ENCODE measurements at regions not wholly inside any gene's neighbourhood (a gene's known extent, or its start where the extent isn't known, plus 50 kb on each side); places are given as distances from the start of the nearest gene placed in this dataset.

DNA sequence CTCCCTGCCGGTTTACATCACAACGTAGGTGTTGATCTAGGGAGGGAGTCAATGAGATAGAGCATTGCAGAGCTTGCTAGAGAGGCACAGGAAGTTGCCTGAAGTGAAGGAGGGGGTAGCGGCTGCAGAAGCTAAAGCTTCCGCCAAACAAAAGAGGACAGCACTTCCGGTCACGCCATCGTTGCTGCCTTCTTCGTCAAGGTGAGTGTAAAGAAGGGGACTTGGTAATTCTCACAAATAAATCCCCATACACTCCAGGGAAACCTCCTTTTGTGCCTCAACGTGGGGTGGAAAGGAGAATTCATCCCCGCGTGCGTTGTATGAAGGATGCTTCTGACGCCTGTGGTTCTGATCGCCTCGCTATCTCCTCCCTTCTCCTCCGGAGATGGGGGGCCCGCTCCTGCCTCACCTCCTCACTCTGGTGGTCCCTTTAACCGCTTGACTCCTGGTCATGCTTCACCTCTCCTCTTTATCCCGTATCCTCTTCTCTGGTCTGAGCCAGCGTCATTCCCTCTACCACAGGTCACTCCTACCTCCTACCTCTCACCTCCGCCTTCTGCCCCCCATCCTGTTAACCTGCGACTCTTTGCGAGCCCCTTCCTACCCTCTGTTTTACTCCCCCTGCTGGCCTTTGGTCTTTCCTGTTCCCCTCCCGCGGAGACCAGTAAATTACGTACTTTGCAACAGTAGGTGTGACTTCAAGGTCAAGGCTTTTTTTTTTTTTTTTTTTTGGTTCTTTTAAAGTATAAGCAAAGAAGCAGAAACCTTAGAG is 59.9 kb downstream of the GSPT2 start:
- TF ChIP-seq TCF7 (IDR thresholded peaks at IDR 0.05; ENCODE audit: borderline replicate concordance) (no peak), BHLHE40 (IDR thresholded peaks at IDR 0.05; ENCODE audit: borderline replicate concordance in 1 of 2, low read depth in 2 of 2, low read length in 1 of 2) (no peak; a peak in 1 of 4 replicates), FOS (IDR thresholded peaks at IDR 0.05; ENCODE audit: borderline replicate concordance, extremely low read depth, insufficient read length) (no peak), ZNF592 (IDR thresholded peaks at IDR 0.05) (no peak), LARP7 (IDR thresholded peaks at IDR 0.05) (0 out of 2 replicates have a peak, but pooled peaks have one; percentile 17), SIX5 (IDR thresholded peaks at IDR 0.05; ENCODE audit: low read depth, low read length, severe bottlenecking) (no peak), USF2 (IDR thresholded peaks at IDR 0.05; ENCODE audit: borderline replicate concordance, low read depth, low read length) (no peak), HDAC2 (IDR thresholded peaks at IDR 0.05) (no peak), FOXK2 (IDR thresholded peaks at IDR 0.05) (no peak), RELA (IDR thresholded peaks at IDR 0.05; ENCODE audit: borderline replicate concordance, partially characterized antibody) (no peak), POLR2A (IDR thresholded peaks at IDR 0.05; ENCODE audit: low read depth, low read length) (peak; percentile 46)
- TF ChIP-seq, protein P1, sequence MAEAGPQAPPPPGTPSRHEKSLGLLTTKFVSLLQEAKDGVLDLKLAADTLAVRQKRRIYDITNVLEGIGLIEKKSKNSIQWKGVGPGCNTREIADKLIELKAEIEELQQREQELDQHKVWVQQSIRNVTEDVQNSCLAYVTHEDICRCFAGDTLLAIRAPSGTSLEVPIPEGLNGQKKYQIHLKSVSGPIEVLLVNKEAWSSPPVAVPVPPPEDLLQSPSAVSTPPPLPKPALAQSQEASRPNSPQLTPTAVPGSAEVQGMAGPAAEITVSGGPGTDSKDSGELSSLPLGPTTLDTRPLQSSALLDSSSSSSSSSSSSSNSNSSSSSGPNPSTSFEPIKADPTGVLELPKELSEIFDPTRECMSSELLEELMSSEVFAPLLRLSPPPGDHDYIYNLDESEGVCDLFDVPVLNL (IDR thresholded peaks at IDR 0.05; ENCODE audit: low read depth, low read length) = no peak

Data from GM12878 (cell line).